SK-N-SH (cell line): ENCODE measurements at regions not wholly inside any gene's neighbourhood (a gene's known extent, or its start where the extent isn't known, plus 50 kb on each side); places are given as distances from the start of the nearest gene placed in this dataset.

Experiments
- CTCF ChIA-PET: fragments of 300-600, 350-600 bp; formaldehyde crosslinking; extraction: SDS; loops from one replicate; lab custom pipeline; 2021; lab: Yijun Ruan, JAX
- POLR2A ChIA-PET: fragments of 350-600 bp; sonication (Branson Sonifier 250); formaldehyde crosslinking; extraction: SDS; loops from one replicate; lab custom pipeline; 2020; ENCODE audit warnings: antibody characterized with exemption, inconsistent platforms; lab: Yijun Ruan, JAX
- DNase-seq: peaks from one replicate; pipeline ENCODE4 v3.0.0; 2012
- H2AFZ ChIP-seq: fragments of 200-600 bp; sonication (generic); 2 replicates; pipeline ENCODE4 v1.8.1; 2016; ENCODE audit warnings: antibody characterized with exemption, mild to moderate bottlenecking, low read depth
- H3F3A ChIP-seq: fragments of 200-600 bp; sonication (generic); replicated peaks from 2 replicates; pipeline ENCODE3; 2016; ENCODE audit warnings: antibody characterized with exemption, mild to moderate bottlenecking; ENCODE audit not compliant: insufficient read depth
- H3K27ac ChIP-seq, 2 experiments: fragments of 200-500 bp in 1 of 2; fragments of 200-600 bp in 1 of 2; sonication (Bioruptor generic) in 1 of 2; sonication (generic), shearing (Covaris generic) in 1 of 2; 2 replicates each; pipeline versions ENCODE4 v1.5.1 to v1.6.1; 2014 to 2016; ENCODE audit warnings: low read depth in 2 of 2, inconsistent platforms in 1 of 2, low read length in 1 of 2, mild to moderate bottlenecking in 1 of 2, mixed read lengths in 1 of 2
- H3K27me3 ChIP-seq: fragments of 200-600 bp; sonication (generic), shearing (Covaris generic); 2 replicates; pipeline ENCODE4 v1.6.1; 2016; ENCODE audit warnings: mixed run types; ENCODE audit not compliant: insufficient read depth
- H3K36me3 ChIP-seq, 2 experiments: fragments of 200-500 bp in 1 of 2; fragments of 200-600 bp in 1 of 2; sonication (Bioruptor generic) in 1 of 2; sonication (generic) in 1 of 2; replicated peaks in 1 of 2; 2 replicates each; pipeline versions ENCODE3 to v1.5.1; 2014 to 2016; ENCODE audit warnings: low read length in 1 of 2, mild to moderate bottlenecking in 1 of 2; ENCODE audit not compliant: insufficient read depth in 2 of 2, control insufficient read depth in 1 of 2
- H3K4me1 ChIP-seq, 2 experiments: fragments of 200-500 bp in 1 of 2; fragments of 200-600 bp in 1 of 2; sonication (Bioruptor generic) in 1 of 2; sonication (generic), shearing (Covaris generic) in 1 of 2; 2 replicates each; pipeline versions ENCODE4 v1.5.1 to v1.6.1; 2014 to 2016; ENCODE audit warnings: low read depth in 1 of 2, low read length in 1 of 2, mixed run types in 1 of 2; ENCODE audit not compliant: insufficient read depth in 2 of 2, control insufficient read depth in 1 of 2
- H3K4me2 ChIP-seq: fragments of 200-600 bp; sonication (generic), shearing (Covaris generic); 2 replicates; pipeline ENCODE4 v1.6.1; 2017; ENCODE audit warnings: mixed run types
- H3K4me3 ChIP-seq, 2 experiments: fragments of 200-500 bp in 1 of 2; fragments of 200-600 bp in 1 of 2; sonication (Bioruptor generic) in 1 of 2; sonication (generic), shearing (Covaris generic) in 1 of 2; 2 replicates each; pipeline versions ENCODE4 v1.5.1 to v1.8.1; 2014 to 2016; ENCODE audit warnings: low read depth in 2 of 2, inconsistent platforms in 1 of 2, low read length in 1 of 2, mild to moderate bottlenecking in 1 of 2, mixed read lengths in 1 of 2, moderate library complexity in 1 of 2
- H3K79me2 ChIP-seq: fragments of 200-600 bp; sonication (generic); 2 replicates; pipeline ENCODE4 v1.8.1; 2017; ENCODE audit warnings: mild to moderate bottlenecking; ENCODE audit not compliant: insufficient read depth
- H3K9ac ChIP-seq: fragments of 200-600 bp; sonication (generic); 2 replicates; pipeline ENCODE4 v1.6.1; 2017; ENCODE audit warnings: mixed run types
- H3K9me2 ChIP-seq: fragments of 200-600 bp; sonication (generic); 2 replicates; pipeline ENCODE4 v1.6.1; 2017; ENCODE audit warnings: mixed run types
- H3K9me3 ChIP-seq: fragments of 200-600 bp; sonication (generic); 2 replicates; pipeline ENCODE4 v1.6.1; 2017; ENCODE audit warnings: mixed run types, mild to moderate bottlenecking, moderate library complexity
- H4K20me1 ChIP-seq: fragments of 200-600 bp; sonication (generic); 2 replicates; pipeline ENCODE4 v1.6.1; 2017; ENCODE audit warnings: mild to moderate bottlenecking, mixed run types; ENCODE audit not compliant: insufficient read depth
- CTCF ChIP-seq: fragments of 200-600 bp; sonication (generic); IDR thresholded peaks from 2 replicates; pipeline ENCODE4 v1.6.1; 2017; ENCODE audit warnings: antibody characterized with exemption, mild to moderate bottlenecking, moderate library complexity
- ELF1 ChIP-seq: IDR thresholded peaks from 2 replicates; pipeline ENCODE4 v1.4.0; 2012
- EP300 ChIP-seq, 2 experiments: IDR thresholded peaks; 2 replicates each; pipeline versions ENCODE4 v1.4.0 to v1.6.1; 2012; ENCODE audit warnings: borderline replicate concordance in 1 of 2, low read depth in 1 of 2, low read length in 1 of 2
- FOSL2 ChIP-seq: IDR thresholded peaks from 2 replicates; pipeline ENCODE4 v1.4.0; 2012; ENCODE audit warnings: low read depth, mild to moderate bottlenecking, moderate library complexity, borderline replicate concordance
- FOXM1 ChIP-seq: IDR thresholded peaks from 2 replicates; pipeline ENCODE4 v1.4.0; 2012; ENCODE audit warnings: low read depth, mild to moderate bottlenecking
- GABPA ChIP-seq: IDR thresholded peaks from 2 replicates; pipeline ENCODE4 v1.4.0; 2012; ENCODE audit warnings: low read depth, mild to moderate bottlenecking
- NRF1 ChIP-seq: IDR thresholded peaks from 2 replicates; pipeline ENCODE4 v1.6.1; 2012; ENCODE audit warnings: low read depth, mild to moderate bottlenecking, low read length
- RAD21 ChIP-seq: IDR thresholded peaks from 2 replicates; pipeline ENCODE4 v1.6.1; 2012; ENCODE audit warnings: mild to moderate bottlenecking, low read length
- USF2 ChIP-seq: fragments of 150-350 bp; IDR thresholded peaks from 2 replicates; pipeline ENCODE4 v1.6.1; 2017; ENCODE audit warnings: antibody characterized with exemption, low read length, low read depth, borderline replicate concordance
- WGBS: methylation state at CpG from one replicate; pipeline ENCODE4 v1.1.6; 2017; ENCODE audit warnings: low lambda C conversion rate; 5-methylcytosine and 5-hydroxymethylcytosine counted together

GRCh38 chr2:9781252-9781651 lies 62.0 kb upstream of the TAF1B start:
- Histone ChIP-seq H3K27ac (peak overlapping the region in 1 of 2 experiments; percentile 61; a peak in 1 of 4 replicates), H3K9ac (no peak overlapping the region), H4K20me1 (no peaks in the 10 kb centered on the region), H3F3A (no peaks in the 10 kb centered on the region), H3K9me2 (no peaks in the 10 kb centered on the region), H3K4me2 (no peak overlapping the region), H3K27me3 (no peaks in the 10 kb centered on the region), H3K36me3 (no peaks in the 10 kb centered on the region), H3K9me3 (no peaks in the 10 kb centered on the region), H3K4me3 (no peak overlapping the region), H3K4me1 (peaks cover 0 to 16% of the 10 kb centered on the region in 2 experiments; a peak in 1 of 4 replicates)
- POLR2A ChIA-PET, result no interaction called here
- CTCF ChIA-PET, result interaction anchor here (0.7 to 5.7 kb wide), 4 partner anchors 10 to 203 kb away, joined by 3 to 42 read pairs (median 6); no protein-coding TSS in a partner anchor
- no peak for TF ChIP-seq GABPA
- peak in 1 of 2 experiments; percentile 6; a peak in 1 of 4 replicates for TF ChIP-seq EP300 (IDR thresholded peaks at IDR 0.05; ENCODE audit: borderline replicate concordance in 1 of 2, low read depth in 1 of 2, low read length in 1 of 2)
- TF ChIP-seq, all 33 proteins: peak for 1
- Histone ChIP-seq H3K79me2 (no peaks in the 10 kb centered on the region), H2AFZ (no peak overlapping the region)
- 70% methylated on average over 9 of the region's 9 CpGs for WGBS
- no peak for DNase-seq

- TF ChIP-seq CTCF (peak; percentile 18; the same call in 1 of the 2 replicates), NRF1 (no peak), RAD21 (peak; percentile 55), FOXM1 (no peak), USF2 (no peak), FOSL2 (no peak), ELF1 (no peak)
- peaks cover 0 to 15% of the 10 kb centered on the region in 2 experiments; a peak in 1 of 4 replicates for H3K4me1 ChIP-seq
- no peaks in the 10 kb centered on the region for H3K9me3 ChIP-seq
- H2AFZ ChIP-seq, result no peak overlapping the region
- H3K27me3 ChIP-seq, result no peaks in the 10 kb centered on the region
- CTCF ChIA-PET, result interaction anchor here (0.7 to 5.7 kb wide), 8 partner anchors 11 to 573 kb away, joined by 3 to 42 read pairs (median 4); partner anchors contain the start of gene ADAM17
- H4K20me1 ChIP-seq, result no peaks in the 10 kb centered on the region
- no peaks in the 10 kb centered on the region for H3K36me3 ChIP-seq
- H3K27ac ChIP-seq, result no peak overlapping the region
- DNase-seq, result no peak
- 74% methylated on average over 7 of the region's 8 CpGs for WGBS
- POLR2A ChIA-PET, result no interaction called here
- no peak overlapping the region for H3K9ac ChIP-seq
- no peaks in the 10 kb centered on the region for H3K9me2 ChIP-seq
- H3K79me2 ChIP-seq, result no peaks in the 10 kb centered on the region
- H3K4me3 ChIP-seq, result no peak overlapping the region
- no peaks in the 10 kb centered on the region for H3F3A ChIP-seq
- H3K4me2 ChIP-seq, result no peak overlapping the region
Observed at GRCh38 chr2:9782197-9782719, 61.0 kb upstream of the TAF1B start.
